ENCODE measurements at regions not wholly inside any gene's neighbourhood (a gene's known extent, or its start where the extent isn't known, plus 50 kb on each side); places are given as distances from the start of the nearest gene placed in this dataset.
"Not testable (repeated sequence)": the region's sequence is repeated elsewhere in the genome, so short reads cannot be mapped to it uniquely, and the experiment has no call there.

DNA sequence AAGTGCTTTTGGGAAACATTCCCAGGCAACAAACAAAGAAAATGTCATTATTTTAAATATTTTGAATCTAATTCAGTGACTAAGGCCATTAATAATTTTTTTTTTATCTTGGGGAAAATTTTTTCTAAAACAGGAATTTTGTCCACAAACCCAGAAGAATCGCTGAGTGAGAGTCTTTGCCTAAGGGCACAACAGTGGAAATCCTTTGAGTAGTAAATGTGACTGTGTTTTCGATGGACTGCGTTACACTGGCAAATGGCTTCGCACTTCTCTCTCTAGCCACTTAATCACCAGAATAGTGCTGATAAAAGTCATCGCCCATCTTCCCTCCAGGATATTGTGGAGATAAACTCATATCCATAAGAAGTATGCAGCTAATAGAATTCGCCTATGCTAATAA lies 430.3 kb upstream of the AKR1E2 start:
- H3K4me3 ChIP-seq (ENCODE audit: low read depth, low read length): no peak overlapping the region
- no peak for DNase-seq (ENCODE audit: low read depth)
- TF ChIP-seq, protein P1, sequence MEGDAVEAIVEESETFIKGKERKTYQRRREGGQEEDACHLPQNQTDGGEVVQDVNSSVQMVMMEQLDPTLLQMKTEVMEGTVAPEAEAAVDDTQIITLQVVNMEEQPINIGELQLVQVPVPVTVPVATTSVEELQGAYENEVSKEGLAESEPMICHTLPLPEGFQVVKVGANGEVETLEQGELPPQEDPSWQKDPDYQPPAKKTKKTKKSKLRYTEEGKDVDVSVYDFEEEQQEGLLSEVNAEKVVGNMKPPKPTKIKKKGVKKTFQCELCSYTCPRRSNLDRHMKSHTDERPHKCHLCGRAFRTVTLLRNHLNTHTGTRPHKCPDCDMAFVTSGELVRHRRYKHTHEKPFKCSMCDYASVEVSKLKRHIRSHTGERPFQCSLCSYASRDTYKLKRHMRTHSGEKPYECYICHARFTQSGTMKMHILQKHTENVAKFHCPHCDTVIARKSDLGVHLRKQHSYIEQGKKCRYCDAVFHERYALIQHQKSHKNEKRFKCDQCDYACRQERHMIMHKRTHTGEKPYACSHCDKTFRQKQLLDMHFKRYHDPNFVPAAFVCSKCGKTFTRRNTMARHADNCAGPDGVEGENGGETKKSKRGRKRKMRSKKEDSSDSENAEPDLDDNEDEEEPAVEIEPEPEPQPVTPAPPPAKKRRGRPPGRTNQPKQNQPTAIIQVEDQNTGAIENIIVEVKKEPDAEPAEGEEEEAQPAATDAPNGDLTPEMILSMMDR (conservative IDR thresholded peaks at IDR 0.05; ENCODE audit: low read depth, low read length): no peak

DNA sequence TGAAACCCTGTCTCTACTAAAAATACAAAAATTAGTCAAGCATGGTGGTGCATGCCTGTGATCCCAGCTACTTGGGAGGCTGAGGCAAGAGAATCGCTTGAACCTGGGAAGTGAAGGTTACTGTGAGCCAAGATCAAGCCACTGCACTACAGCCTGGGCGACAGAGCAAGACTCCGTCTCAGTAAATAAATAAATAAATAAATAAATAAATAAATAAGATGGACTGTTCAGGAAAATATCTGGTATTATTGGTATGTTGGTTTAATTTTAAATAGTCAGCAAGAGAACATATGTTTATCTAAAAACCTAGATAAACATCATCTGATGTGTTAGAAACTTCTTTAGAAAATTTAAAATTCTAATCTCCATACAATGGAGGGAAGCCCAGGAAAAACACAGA lies 431.6 kb upstream of the AKR1E2 start:
- not testable (repeated sequence) for H3K4me3 ChIP-seq (ENCODE audit: low read depth, low read length); DNase-seq (ENCODE audit: low read depth)

DNA sequence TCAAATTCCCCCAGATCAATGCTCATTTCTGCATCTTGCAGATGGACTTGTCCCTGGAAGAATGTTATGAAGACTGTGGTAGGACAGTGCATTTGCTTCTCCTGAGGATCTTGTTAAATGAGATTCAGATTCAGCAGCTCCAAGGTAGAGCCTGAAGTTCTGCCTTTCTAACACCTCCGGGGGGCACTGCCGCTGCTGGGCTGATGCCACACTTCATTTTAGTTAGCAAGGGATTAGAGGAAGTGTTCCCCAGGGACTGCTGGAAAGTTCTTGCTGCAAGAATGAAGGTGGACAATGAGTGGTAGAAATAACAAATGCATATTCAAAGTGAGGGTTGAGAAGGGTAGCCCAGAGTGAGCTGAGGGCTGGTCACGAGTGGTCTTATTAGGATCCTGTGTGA lies 434.3 kb upstream of the AKR1E2 start:
- TF ChIP-seq, protein P1 (conservative IDR thresholded peaks at IDR 0.05; ENCODE audit: low read depth, low read length): peak; percentile 25
- H3K4me3 ChIP-seq (ENCODE audit: low read depth, low read length): no peak overlapping the region

DNA sequence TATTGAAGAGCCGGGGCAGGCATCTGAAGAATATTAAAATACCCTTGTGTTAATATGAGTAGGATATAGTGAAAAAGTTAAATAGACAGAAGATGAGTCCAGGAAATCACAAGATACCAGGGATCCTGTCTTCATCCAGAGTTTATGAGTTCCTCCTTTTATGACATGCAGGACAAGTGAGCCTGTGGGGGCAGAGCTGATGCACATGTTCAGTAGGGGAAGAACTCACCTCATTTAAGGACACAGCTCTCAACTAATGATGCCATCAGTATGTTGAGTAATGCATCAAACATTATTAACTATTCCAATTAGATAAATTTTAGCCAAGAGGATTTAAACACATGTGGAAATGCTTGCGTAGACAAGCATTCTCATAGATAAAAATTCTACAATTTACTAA lies 435.8 kb upstream of the AKR1E2 start:
- H3K4me3 ChIP-seq (ENCODE audit: low read depth, low read length): no peak overlapping the region
- no peak for DNase-seq (ENCODE audit: low read depth)
- TF ChIP-seq, protein P1 (conservative IDR thresholded peaks at IDR 0.05; ENCODE audit: low read depth, low read length): no peak

More for the DNA sequence above, 434.3 kb upstream of the AKR1E2 start:
- DNase-seq (ENCODE audit: low read depth): peak; percentile 27

DNA sequence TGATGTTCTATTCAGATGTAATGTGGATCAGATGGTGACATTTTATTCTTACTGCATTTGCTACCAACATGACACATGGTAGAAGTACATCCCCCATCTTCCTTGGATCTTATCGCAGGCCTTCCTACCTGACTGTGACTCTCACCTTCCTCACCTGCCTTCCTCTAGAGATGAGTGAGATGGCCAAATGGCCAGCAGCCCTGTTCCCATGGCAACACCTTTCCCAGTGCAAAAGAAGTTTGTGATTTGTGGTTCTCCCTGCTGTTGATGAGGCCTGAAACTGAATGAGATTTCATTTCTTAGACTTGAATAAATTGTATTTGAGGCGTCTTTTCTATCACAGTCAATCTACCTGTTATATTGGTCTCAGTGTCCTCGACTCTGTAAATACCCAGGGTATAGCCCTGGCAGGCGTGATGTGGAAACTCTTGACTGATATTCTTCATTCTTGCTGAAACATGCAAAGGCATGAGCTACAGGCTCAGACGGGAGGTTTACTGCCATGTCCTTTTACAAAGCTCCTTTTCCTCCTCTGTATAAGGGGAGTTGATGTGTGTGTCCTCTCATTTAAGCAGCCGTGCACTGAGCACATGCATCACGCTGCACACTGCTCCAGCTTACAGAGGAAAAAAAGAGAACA lies 440.7 kb upstream of the AKR1E2 start:
- TF ChIP-seq, protein P1 (conservative IDR thresholded peaks at IDR 0.05; ENCODE audit: low read depth, low read length): no peak

DNA sequence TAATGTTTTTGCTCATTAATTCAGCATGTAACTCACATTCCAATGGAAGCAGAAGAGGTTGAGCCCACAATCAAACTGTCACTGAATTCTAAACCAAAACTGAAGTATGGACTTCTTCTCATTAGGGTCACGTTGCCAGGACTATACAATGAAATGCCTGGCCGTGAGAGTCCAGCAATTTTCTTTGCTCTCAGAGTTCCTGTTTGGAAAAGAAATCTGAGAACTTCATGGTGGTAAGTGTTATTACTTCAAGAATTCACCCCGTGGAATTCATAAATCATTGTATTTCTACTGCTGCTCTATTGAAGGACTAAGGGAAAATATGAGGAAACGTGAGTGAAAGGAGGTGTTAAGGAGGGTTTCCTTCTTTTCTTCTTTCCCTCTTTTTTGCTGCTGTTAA lies 441.8 kb upstream of the AKR1E2 start:
- peak; percentile 62 for DNase-seq (ENCODE audit: low read depth)
- no peak overlapping the region for H3K4me3 ChIP-seq (ENCODE audit: low read depth, low read length)
- TF ChIP-seq, protein P1 (conservative IDR thresholded peaks at IDR 0.05; ENCODE audit: low read depth, low read length): no peak

More for the DNA sequence above, 440.7 kb upstream of the AKR1E2 start:
- H3K4me3 ChIP-seq (ENCODE audit: low read depth, low read length): no peak overlapping the region
- no peak for DNase-seq (ENCODE audit: low read depth)

DNA sequence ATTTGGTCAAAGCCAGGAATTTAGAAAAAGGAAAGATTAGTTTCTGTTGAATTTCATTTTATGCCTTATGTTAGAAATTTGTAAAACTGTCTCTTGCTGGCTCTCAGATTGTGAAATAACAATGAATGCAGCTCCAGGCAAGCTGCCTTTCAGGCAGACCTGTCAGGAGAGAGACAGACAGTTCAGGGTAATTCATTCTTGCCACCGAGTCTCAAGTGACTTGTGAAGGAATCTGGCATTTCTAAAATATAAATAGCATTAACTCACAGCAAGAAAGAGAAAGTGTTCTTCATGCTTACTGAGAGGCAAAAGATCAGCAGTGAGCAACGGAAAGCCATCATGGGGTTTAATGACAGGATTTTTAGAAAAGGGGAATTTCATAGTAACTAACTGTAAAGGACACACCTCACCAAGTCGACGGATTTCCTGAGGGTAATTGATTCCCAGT lies 442.3 kb upstream of the AKR1E2 start:
- DNase-seq (ENCODE audit: low read depth): peak; percentile 51
- peak overlapping the region; percentile 32 for H3K4me3 ChIP-seq (ENCODE audit: low read depth, low read length)
- TF ChIP-seq, protein P1 (conservative IDR thresholded peaks at IDR 0.05; ENCODE audit: low read depth, low read length): no peak
